Kidney (tissue), 13 donors: ENCODE measurements at regions not wholly inside any gene's neighbourhood (a gene's known extent, or its start where the extent isn't known, plus 50 kb on each side); places are given as distances from the start of the nearest gene placed in this dataset.

Source experiments
- DNase-seq, 5 donors: peaks; one replicate each; pipeline ENCODE4 v3.0.0-alpha.2; 2013 to 2020
- FAIRE-seq: peaks from 2 replicates; lab custom pipeline; 2012; peaks lifted over from hg19 to GRCh38; lab: Jason Lieb, UNC
- H3K27ac ChIP-seq, 2 donors: one replicate each; pipeline ENCODE4 v1.7.0; 2013; ENCODE audit warnings: low read depth in 2 of 2, low read length in 2 of 2, inconsistent platforms in 1 of 2
- H3K27me3 ChIP-seq: one replicate; pipeline ENCODE4 v1.7.1; 2013; ENCODE audit warnings: low read length, inconsistent platforms; ENCODE audit not compliant: control insufficient read depth, insufficient read depth
- H3K36me3 ChIP-seq, 3 donors: one replicate each; pipeline versions ENCODE4 v1.7.0 to v1.7.1; 2013; ENCODE audit warnings: low read length in 3 of 3, control low read depth in 1 of 3, inconsistent platforms in 1 of 3; ENCODE audit not compliant: insufficient read depth in 3 of 3, control insufficient read depth in 2 of 3
- H3K4me1 ChIP-seq, 3 donors: one replicate each; pipeline versions ENCODE4 v1.7.0 to v1.7.1; 2013; ENCODE audit warnings: low read length in 3 of 3, inconsistent platforms in 1 of 3, low read depth in 1 of 3; ENCODE audit not compliant: control insufficient read depth in 2 of 3, insufficient read depth in 2 of 3
- H3K4me3 ChIP-seq, 3 donors: one replicate each; pipeline versions ENCODE4 v1.7.0 to v1.8.1; 2013; ENCODE audit warnings: low read length in 3 of 3, control low read depth in 1 of 3, inconsistent platforms in 1 of 3
- H3K9ac ChIP-seq, 3 donors: one replicate each; pipeline versions ENCODE4 v1.7.0 to v1.7.1; 2013; ENCODE audit warnings: low read length in 3 of 3, control low read depth in 1 of 3, inconsistent platforms in 1 of 3
- H3K9me3 ChIP-seq, 3 donors: one replicate each; pipeline versions ENCODE4 v1.7.0 to v1.7.1; 2013; ENCODE audit warnings: low read length in 3 of 3, control low read depth in 1 of 3, inconsistent platforms in 1 of 3; ENCODE audit not compliant: control insufficient read depth in 2 of 3, insufficient read depth in 1 of 3
- intact Hi-C: fragments of 100-400 bp; cut with DNase I; formaldehyde crosslinking; loops from one replicate; pipeline ENCODE4 v1.11.1; 2022
- TF ChIP-seq, protein P1 (sequence below): IDR thresholded peaks from 3 replicates; pipeline ENCODE4 v1.5.1; 2012; ENCODE audit warnings: mild to moderate bottlenecking, moderate library complexity, borderline replicate concordance; ENCODE audit not compliant: insufficient read depth; ENCODE audit errors: extremely low read depth
- donor health status: control.
- donor health status: control.
- donor health status: control.
- donor health status: control.
- donor health status: control.
- donor health status: DM: yes; HTN: yes; CAD: no.
- donor health status: Normal renal cell carcinoma (clear cell type).

DNA sequence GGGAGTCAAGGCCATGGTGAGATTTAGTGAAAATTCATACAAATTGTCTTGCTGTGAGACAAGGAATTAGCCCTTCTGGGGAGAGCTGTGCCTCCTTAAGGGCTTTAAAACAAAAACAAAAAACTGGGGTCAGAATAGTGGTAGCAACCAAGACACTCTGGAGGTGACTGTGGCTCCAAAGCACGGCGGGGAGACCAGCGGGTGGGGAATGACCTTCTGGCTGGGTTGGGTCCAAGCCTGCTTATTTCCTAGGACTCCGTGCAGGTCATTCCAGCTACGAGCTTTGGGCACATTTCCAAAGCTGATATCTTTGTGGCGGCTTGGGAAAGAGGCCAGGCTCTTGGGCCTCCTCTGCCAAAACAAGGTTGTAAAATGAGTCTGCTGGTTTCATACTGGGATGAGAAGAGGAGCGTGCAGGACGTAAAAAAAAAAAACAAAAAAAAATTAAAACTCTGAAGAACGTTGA is 348.3 kb downstream of the UQCRFS1 start:
- DNase-seq (no peak), FAIRE-seq (no peak)
- Histone ChIP-seq H3K27me3 (no peaks in the 10 kb centered on the region), H3K9ac (no peak overlapping the region), H3K4me1 (no peaks in the 10 kb centered on the region), H3K36me3 (no peaks in the 10 kb centered on the region), H3K27ac (no peak overlapping the region), H3K9me3 (no peaks in the 10 kb centered on the region), H3K4me3 (no peak overlapping the region)
- intact Hi-C loops: no loop called here
- TF ChIP-seq, protein P1, sequence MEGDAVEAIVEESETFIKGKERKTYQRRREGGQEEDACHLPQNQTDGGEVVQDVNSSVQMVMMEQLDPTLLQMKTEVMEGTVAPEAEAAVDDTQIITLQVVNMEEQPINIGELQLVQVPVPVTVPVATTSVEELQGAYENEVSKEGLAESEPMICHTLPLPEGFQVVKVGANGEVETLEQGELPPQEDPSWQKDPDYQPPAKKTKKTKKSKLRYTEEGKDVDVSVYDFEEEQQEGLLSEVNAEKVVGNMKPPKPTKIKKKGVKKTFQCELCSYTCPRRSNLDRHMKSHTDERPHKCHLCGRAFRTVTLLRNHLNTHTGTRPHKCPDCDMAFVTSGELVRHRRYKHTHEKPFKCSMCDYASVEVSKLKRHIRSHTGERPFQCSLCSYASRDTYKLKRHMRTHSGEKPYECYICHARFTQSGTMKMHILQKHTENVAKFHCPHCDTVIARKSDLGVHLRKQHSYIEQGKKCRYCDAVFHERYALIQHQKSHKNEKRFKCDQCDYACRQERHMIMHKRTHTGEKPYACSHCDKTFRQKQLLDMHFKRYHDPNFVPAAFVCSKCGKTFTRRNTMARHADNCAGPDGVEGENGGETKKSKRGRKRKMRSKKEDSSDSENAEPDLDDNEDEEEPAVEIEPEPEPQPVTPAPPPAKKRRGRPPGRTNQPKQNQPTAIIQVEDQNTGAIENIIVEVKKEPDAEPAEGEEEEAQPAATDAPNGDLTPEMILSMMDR: no peak

DNA sequence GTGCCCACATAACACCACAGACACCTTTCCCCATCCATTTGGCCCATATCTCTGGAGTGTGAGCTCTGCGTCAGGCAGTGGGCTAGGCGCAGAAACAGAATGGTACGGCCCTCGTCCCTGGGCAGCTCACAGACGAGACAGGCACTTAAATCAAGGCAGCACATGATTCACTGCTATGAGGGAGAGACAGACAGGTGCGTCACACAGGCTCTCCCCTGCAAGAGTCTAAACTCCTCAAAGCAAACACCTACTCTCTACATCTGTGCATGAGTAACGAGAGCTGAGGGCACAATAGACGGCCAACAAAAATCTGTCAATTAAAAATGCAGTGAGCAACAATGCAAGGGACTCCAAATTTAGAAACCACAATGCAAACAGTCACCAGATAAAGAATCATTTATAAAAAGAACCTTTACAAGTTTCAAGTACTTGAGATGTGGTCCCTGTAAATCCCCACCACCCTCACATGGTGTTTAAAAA is 348.9 kb downstream of the UQCRFS1 start:
- no peak overlapping the region for H3K9ac ChIP-seq
- H3K9me3 ChIP-seq: no peaks in the 10 kb centered on the region
- TF ChIP-seq, protein P1: no peak
- FAIRE-seq (no peak), DNase-seq (no peak)
- H3K27me3 ChIP-seq: no peaks in the 10 kb centered on the region
- H3K4me3 ChIP-seq: no peak overlapping the region
- intact Hi-C loops: no loop called here
- H3K27ac ChIP-seq: no peak overlapping the region
- H3K4me1 ChIP-seq: no peaks in the 10 kb centered on the region
- H3K36me3 ChIP-seq: no peaks in the 10 kb centered on the region

DNA sequence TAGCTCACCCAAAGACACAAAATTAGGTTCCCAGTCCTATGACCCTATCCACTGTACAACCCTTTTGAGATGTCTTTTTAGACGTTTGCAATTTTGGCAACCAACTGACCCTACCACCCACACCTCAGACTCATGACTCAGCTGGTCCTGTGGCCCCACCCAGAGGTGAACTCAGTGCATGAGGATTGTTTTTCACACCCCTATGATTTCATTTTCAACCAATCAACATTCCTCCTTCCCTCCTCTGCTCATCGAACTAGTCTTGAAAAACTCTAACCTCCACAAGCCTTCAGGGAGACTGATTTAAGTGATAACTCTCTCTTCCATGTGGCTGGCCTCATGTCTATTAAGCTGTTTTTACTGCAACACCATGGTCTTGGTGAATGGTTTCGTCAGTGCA is 350.7 kb downstream of the UQCRFS1 start:
- intact Hi-C loops: no loop called here
- Histone ChIP-seq H3K4me3 (no peak overlapping the region), H3K9me3 (no peaks in the 10 kb centered on the region), H3K27ac (no peak overlapping the region), H3K9ac (no peak overlapping the region), H3K27me3 (no peaks in the 10 kb centered on the region), H3K4me1 (no peaks in the 10 kb centered on the region), H3K36me3 (no peaks in the 10 kb centered on the region)
- DNase-seq (no peak), FAIRE-seq (no peak)
- TF ChIP-seq, protein P1: no peak

DNA sequence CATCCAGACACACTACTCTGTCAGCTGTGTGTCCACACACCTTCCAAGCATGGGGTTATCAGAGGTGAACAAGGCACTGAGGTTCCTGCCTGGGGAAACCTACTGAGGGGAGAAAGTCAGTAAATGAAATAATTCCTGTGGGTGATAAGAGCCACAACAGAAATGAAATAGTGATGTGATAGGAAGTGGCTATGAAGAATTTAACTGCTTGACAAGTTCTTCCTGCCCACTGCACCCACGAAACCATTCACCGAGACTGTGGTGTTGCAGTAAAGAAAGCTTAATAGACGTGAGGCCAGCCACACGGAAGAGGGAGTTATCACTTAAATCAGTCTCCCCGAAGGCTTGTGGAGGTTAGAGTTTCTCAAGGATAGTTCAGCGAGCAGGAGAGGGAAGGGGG is 353.1 kb downstream of the UQCRFS1 start:
- intact Hi-C loops: no loop called here
- H3K4me3 ChIP-seq: no peak overlapping the region
- H3K36me3 ChIP-seq: no peaks in the 10 kb centered on the region
- H3K27ac ChIP-seq: no peak overlapping the region
- DNase-seq (no peak), FAIRE-seq (no peak)
- no peaks in the 10 kb centered on the region for H3K9me3 ChIP-seq
- no peaks in the 10 kb centered on the region for H3K27me3 ChIP-seq
- H3K4me1 ChIP-seq: no peaks in the 10 kb centered on the region
- no peak overlapping the region for H3K9ac ChIP-seq
- TF ChIP-seq, protein P1: no peak
